ENCODE measurements at regions not wholly inside any gene's neighbourhood (a gene's known extent, or its start where the extent isn't known, plus 50 kb on each side); places are given as distances from the start of the nearest gene placed in this dataset.

GRCh38 chr15:45921376-45921775, 286.5 kb downstream of the SQOR start:
- TF ChIP-seq CTCF (IDR thresholded peaks at IDR 0.05) (no peak), POLR2A (IDR thresholded peaks at IDR 0.05) (no peak)
